ENCODE measurements at regions not wholly inside any gene's neighbourhood (a gene's known extent, or its start where the extent isn't known, plus 50 kb on each side); places are given as distances from the start of the nearest gene placed in this dataset.

GRCh38 chr2:17282826-17283225 lies 235.4 kb downstream of the RAD51AP2 start:
- ChIA-PET POLR2A (no interaction called here), CTCF (interaction anchor here (3.4 kb wide), 1 partner anchor 27 kb away, joined by 12 read pairs; no protein-coding TSS in a partner anchor)
- no peak for DNase-seq (ENCODE audit: extremely low spot score)
- TF ChIP-seq CTCF (IDR thresholded peaks at IDR 0.05; ENCODE audit: control extremely low read depth, extremely low read depth, low read depth, missing control alignments): no peak

GRCh38 chr2:17282245-17282644 lies 236.0 kb downstream of the RAD51AP2 start:
- TF ChIP-seq CTCF (IDR thresholded peaks at IDR 0.05; ENCODE audit: control extremely low read depth, extremely low read depth, low read depth, missing control alignments): no peak
- CTCF ChIA-PET: interaction anchor here (3.4 kb wide), 1 partner anchor 27 kb away, joined by 12 read pairs; no protein-coding TSS in a partner anchor
- POLR2A ChIA-PET: no interaction called here
- DNase-seq (ENCODE audit: extremely low spot score): no peak

GRCh38 chr2:17276220-17276619 lies 242.0 kb downstream of the RAD51AP2 start:
- TF ChIP-seq CTCF (IDR thresholded peaks at IDR 0.05; ENCODE audit: control extremely low read depth, extremely low read depth, low read depth, missing control alignments): no peak
- DNase-seq (ENCODE audit: extremely low spot score): no peak
- ChIA-PET CTCF (interaction anchor here (0.8 kb wide), 1 partner anchor 33 kb away, joined by 3 read pairs; no protein-coding TSS in a partner anchor), POLR2A (no interaction called here)

GRCh38 chr2:17272652-17273525 lies 245.4 kb downstream of the RAD51AP2 start:
- DNase-seq (ENCODE audit: extremely low spot score): no peak
- POLR2A ChIA-PET: no interaction called here

GRCh38 chr2:17272170-17272569 lies 246.1 kb downstream of the RAD51AP2 start:
- DNase-seq (ENCODE audit: extremely low spot score): no peak
- ChIA-PET CTCF (interaction anchor here (1.2 to 1.6 kb wide), 2 partner anchors 9 to 13 kb away, joined by 3 to 4 read pairs; no protein-coding TSS in a partner anchor), POLR2A (no interaction called here)
- no peak for TF ChIP-seq CTCF (IDR thresholded peaks at IDR 0.05; ENCODE audit: control extremely low read depth, extremely low read depth, low read depth, missing control alignments)

More at GRCh38 chr2:17272652-17273525, 245.4 kb downstream of the RAD51AP2 start:
- TF ChIP-seq CTCF (IDR thresholded peaks at IDR 0.05; ENCODE audit: control extremely low read depth, extremely low read depth, low read depth, missing control alignments): no peak
- CTCF ChIA-PET: interaction anchor here (1.2 to 1.6 kb wide), 2 partner anchors 8 to 12 kb away, joined by 3 to 4 read pairs; no protein-coding TSS in a partner anchor

- TF ChIP-seq CTCF (IDR thresholded peaks at IDR 0.05; ENCODE audit: control extremely low read depth, extremely low read depth, low read depth, missing control alignments): no peak
- DNase-seq (ENCODE audit: extremely low spot score): no peak
- CTCF ChIA-PET: interaction anchor here (1.0 to 1.2 kb wide), 2 partner anchors 8 to 10 kb away, joined by 3 to 4 read pairs; no protein-coding TSS in a partner anchor
- POLR2A ChIA-PET: no interaction called here
Measured at GRCh38 chr2:17271416-17271815, 246.8 kb downstream of the RAD51AP2 start.

Measured in GM10248 (cell line).